ENCODE measurements at regions not wholly inside any gene's neighbourhood (a gene's known extent, or its start where the extent isn't known, plus 50 kb on each side); places are given as distances from the start of the nearest gene placed in this dataset.

GRCh38 chr2:49487139-49487538 lies 332.8 kb upstream of the FSHR start:
- Histone ChIP-seq H3K9me3 (no peaks in the 10 kb centered on the region), H3K4me3 (no peak overlapping the region), H3K27me3 (no peaks in the 10 kb centered on the region), H3K4me1 (peaks cover 0 to 7% (median 0%) of the 10 kb centered on the region in 3 donors), H3K36me3 (no peaks in the 10 kb centered on the region), H3K27ac (no peak overlapping the region)
- no peak for TF ChIP-seq POLR2AphosphoS5 (IDR thresholded peaks at IDR 0.05)
- no peak for TF ChIP-seq CTCF (IDR thresholded peaks at IDR 0.05)
- TF ChIP-seq POLR2A (IDR thresholded peaks at IDR 0.05): no peak
- TF ChIP-seq EP300 (IDR thresholded peaks at IDR 0.05): no peak
- WGBS, 2 donors (ENCODE audit: low coverage in 1 of 2): 67 to 75% methylated on average over 1 of the region's 1 CpG
- no peak for ATAC-seq

- no peak for ATAC-seq
- TF ChIP-seq CTCF (IDR thresholded peaks at IDR 0.05) (no peak), POLR2A (IDR thresholded peaks at IDR 0.05) (no peak), POLR2AphosphoS5 (IDR thresholded peaks at IDR 0.05) (no peak), EP300 (IDR thresholded peaks at IDR 0.05) (no peak)
- H3K4me3 ChIP-seq: no peak overlapping the region
- H3K27me3 ChIP-seq: no peaks in the 10 kb centered on the region
- 50% methylated on average over 1 of the region's 1 CpG; no CpG with 5 or more reads in 1 of the 2 donors for WGBS, 2 donors (ENCODE audit: low coverage in 1 of 2)
- no peak overlapping the region for H3K27ac ChIP-seq
- no peaks in the 10 kb centered on the region for H3K36me3 ChIP-seq
- H3K4me1 ChIP-seq: no peaks in the 10 kb centered on the region
- H3K9me3 ChIP-seq: no peaks in the 10 kb centered on the region
Measured at GRCh38 chr2:49480520-49480919, 326.2 kb upstream of the FSHR start.

GRCh38 chr2:49465157-49465831 lies 311.0 kb upstream of the FSHR start:
- WGBS, 2 donors (ENCODE audit: low coverage in 1 of 2): 80 to 86% methylated on average over 1 of the region's 1 CpG
- TF ChIP-seq POLR2A (IDR thresholded peaks at IDR 0.05) (no peak), CTCF (IDR thresholded peaks at IDR 0.05) (no peak), EP300 (IDR thresholded peaks at IDR 0.05) (no peak), POLR2AphosphoS5 (IDR thresholded peaks at IDR 0.05) (no peak)
- Histone ChIP-seq H3K4me1 (no peaks in the 10 kb centered on the region), H3K27ac (no peak overlapping the region), H3K27me3 (no peaks in the 10 kb centered on the region), H3K36me3 (no peaks in the 10 kb centered on the region), H3K4me3 (no peak overlapping the region), H3K9me3 (peaks cover 0 to 9% (median 0%) of the 10 kb centered on the region in 3 donors)
- no peak for ATAC-seq

- Histone ChIP-seq H3K9me3 (peaks cover 0 to 5% (median 0%) of the 10 kb centered on the region in 3 donors), H3K36me3 (no peaks in the 10 kb centered on the region), H3K4me1 (no peaks in the 10 kb centered on the region), H3K27ac (no peak overlapping the region), H3K27me3 (no peaks in the 10 kb centered on the region), H3K4me3 (no peak overlapping the region)
- TF ChIP-seq POLR2AphosphoS5 (IDR thresholded peaks at IDR 0.05) (no peak), CTCF (IDR thresholded peaks at IDR 0.05) (no peak), POLR2A (IDR thresholded peaks at IDR 0.05) (no peak), EP300 (IDR thresholded peaks at IDR 0.05) (no peak)
- WGBS, 2 donors (ENCODE audit: low coverage in 1 of 2): 60 to 76% methylated on average over 3 of the region's 3 CpGs
- ATAC-seq: no peak
Measured at GRCh38 chr2:49459314-49459993, 305.1 kb upstream of the FSHR start.

- no peak overlapping the region for H3K4me3 ChIP-seq
- H3K9me3 ChIP-seq: no peaks in the 10 kb centered on the region
- 85 to 89% methylated on average over 2 to 3 of the region's 3 CpGs for WGBS, 2 donors (ENCODE audit: low coverage in 1 of 2)
- H3K27me3 ChIP-seq: no peaks in the 10 kb centered on the region
- H3K27ac ChIP-seq: no peak overlapping the region
- H3K36me3 ChIP-seq: no peaks in the 10 kb centered on the region
- ATAC-seq: no peak
- no peak for TF ChIP-seq POLR2A (IDR thresholded peaks at IDR 0.05)
- no peak for TF ChIP-seq CTCF (IDR thresholded peaks at IDR 0.05)
- no peak for TF ChIP-seq EP300 (IDR thresholded peaks at IDR 0.05)
- no peak for TF ChIP-seq POLR2AphosphoS5 (IDR thresholded peaks at IDR 0.05)
- H3K4me1 ChIP-seq: no peaks in the 10 kb centered on the region
Measured at GRCh38 chr2:49444005-49444404, 289.7 kb upstream of the FSHR start.
